ENCODE measurements at regions not wholly inside any gene's neighbourhood (a gene's known extent, or its start where the extent isn't known, plus 50 kb on each side); places are given as distances from the start of the nearest gene placed in this dataset.

- TF ChIP-seq EZH2 (IDR thresholded peaks at IDR 0.05; ENCODE audit: low read depth, unreplicated experiment), result no peak
- TF ChIP-seq CTCF (conservative IDR thresholded peaks at IDR 0.05; ENCODE audit: low read depth in 2 of 2), result no peak
- no peak for TF ChIP-seq ZNF114 (CRISPR knock-in tag; IDR thresholded peaks at IDR 0.05)
- TF ChIP-seq JUNB (IDR thresholded peaks at IDR 0.05; ENCODE audit: unreplicated experiment), result no peak
- no peak for TF ChIP-seq REST (IDR thresholded peaks at IDR 0.05; ENCODE audit: unreplicated experiment)
- TF ChIP-seq EZH2phosphoT487 (IDR thresholded peaks at IDR 0.05; ENCODE audit: unreplicated experiment), result no peak
- no peak for TF ChIP-seq POLR2AphosphoS5 (IDR thresholded peaks at IDR 0.05; ENCODE audit: low read depth)
- no peak for TF ChIP-seq CREB1 (CRISPR knock-in tag; IDR thresholded peaks at IDR 0.05; ENCODE audit: low read depth)
- no peak for TF ChIP-seq NANOG (IDR thresholded peaks at IDR 0.05; ENCODE audit: borderline replicate concordance)
- TF ChIP-seq ETS1 (IDR thresholded peaks at IDR 0.05), result no peak
These were observed 838.3 kb downstream of the NLGN4X start for GRCh38 chrX:5390376-5390775.
